Right hindlimb (tissue), 1 donor: ENCODE measurements at regions not wholly inside any gene's neighbourhood (a gene's known extent, or its start where the extent isn't known, plus 50 kb on each side); places are given as distances from the start of the nearest gene placed in this dataset.

Source experiments
- DNase-seq: peaks from one replicate; pipeline ENCODE4 v3.0.0-alpha.2; 2018

- DNase-seq: no peak
These were observed 230.6 kb upstream of the CTNNB1 start for GRCh38 chr3:40968666-40969065.

DNA sequence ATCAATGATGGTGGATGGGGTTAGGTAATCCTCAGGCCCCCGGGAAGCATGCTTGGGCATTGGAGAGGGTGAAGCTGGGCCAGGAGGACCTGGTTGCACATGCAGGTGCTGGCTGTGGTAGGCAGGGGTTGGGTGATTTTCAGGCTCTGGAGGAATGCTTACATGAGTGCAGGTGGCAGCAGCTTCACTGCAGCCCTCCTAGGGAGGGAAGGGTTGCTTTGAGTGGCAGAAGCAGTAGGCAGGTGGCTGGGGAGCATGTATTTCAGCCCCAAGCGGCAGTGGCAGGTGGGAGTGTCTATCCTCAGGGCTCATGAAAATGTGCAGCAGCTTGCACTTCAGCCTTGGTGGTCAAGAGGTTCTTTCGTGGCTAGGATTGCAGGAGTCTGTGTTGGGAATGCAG, 230.0 kb upstream of the CTNNB1 start:
- DNase-seq: no peak

DNA sequence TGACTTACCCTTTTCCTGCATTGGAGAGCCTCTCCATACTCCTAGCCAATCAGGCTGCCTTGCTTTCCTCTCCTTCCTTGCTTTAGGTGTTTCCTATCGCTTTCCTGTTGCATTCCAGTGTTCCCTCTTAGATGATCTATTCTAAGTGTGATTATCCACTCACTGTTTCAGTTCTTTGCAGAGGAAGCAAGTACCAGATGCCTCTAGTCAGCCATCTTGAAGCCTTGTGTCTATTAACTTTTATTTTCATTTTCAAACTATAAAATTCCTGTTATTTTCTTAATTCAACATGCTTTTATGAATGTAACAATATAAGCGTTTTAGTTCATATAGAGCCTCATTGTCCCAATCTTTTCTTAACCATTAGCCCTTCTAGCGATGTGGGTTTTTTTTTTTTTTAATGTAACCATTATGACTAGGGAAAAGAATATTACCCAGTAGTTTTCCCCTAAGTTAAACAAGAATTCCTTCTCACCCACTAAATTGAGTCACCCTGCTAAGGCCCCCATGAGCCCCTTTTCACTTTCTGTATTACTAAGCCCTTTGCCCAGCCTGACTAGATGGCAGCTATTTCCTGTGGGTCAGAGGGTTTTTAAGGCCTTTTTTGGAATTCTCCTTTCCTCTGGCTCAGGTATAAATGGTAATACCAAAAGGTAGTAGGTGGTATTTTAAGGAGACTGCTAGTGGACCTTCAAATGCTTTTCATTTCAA, 229.4 kb upstream of the CTNNB1 start:
- DNase-seq: no peak

DNA sequence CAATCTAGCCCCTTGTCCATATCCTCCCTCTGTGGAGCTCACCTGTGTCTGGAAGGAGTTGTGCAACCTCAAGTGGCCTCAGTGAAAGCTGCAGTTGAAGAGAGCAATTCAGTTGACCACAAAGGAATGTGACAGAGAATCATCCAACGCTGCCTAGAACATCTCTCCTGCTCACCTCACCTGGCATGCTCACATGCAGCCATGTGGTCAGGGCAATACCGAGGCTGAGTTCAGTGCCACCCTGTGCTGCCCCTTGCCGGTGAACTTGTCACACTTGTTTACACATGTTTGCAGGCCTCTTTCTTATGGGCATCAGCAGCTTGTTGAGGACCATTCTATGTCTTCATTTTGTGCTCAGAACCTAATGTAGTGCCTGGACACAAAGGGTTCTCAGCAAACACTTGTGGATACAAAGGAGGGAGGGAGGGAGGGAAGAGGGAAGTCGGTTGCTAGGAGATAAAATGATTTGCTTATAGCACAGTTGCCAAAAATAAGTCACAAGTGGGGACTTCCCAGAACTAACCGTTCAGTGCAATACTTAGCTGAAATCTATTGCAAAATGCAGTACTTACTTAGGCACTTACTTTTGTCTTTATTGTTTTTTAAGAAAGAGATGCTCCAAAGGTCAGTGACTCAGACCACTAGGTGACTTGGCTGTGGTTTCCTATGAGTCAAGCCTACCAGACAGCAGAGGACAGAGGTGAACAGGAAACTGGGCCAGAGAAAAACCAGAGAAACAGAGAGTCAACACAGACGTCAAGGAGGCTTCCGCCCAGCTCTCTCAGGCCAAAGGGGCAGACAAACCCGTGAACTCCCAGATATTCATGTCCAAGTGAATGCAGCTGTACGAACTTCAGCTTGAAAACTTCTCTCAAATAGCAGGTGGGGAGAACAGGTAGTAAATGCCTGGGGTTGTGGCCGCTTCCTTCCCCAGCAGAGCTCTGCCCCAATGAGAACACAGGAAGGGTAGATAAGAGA, 227.8 kb upstream of the CTNNB1 start:
- peak; percentile 73 for DNase-seq

DNA sequence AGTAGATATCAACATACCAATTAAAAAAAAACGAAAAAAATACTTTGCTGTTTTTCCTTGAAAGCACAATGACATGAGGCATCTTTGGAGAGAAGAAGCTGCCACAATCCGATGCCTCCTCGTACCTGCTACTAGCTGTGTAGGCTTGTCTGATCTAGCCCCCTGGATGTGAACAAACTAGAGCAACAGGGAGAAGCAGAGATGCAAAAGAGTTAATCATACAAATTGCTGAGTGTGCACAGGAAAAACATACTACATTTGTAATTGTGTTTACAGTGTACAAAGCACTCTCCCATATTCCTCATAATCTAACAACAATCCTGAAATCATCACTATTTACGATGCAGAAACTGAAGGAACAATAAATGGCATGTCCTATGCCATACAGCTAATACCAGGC, 227.0 kb upstream of the CTNNB1 start:
- no peak for DNase-seq

- DNase-seq: no peak
These were observed 226.2 kb upstream of the CTNNB1 start for GRCh38 chr3:40973141-40973540.

DNA sequence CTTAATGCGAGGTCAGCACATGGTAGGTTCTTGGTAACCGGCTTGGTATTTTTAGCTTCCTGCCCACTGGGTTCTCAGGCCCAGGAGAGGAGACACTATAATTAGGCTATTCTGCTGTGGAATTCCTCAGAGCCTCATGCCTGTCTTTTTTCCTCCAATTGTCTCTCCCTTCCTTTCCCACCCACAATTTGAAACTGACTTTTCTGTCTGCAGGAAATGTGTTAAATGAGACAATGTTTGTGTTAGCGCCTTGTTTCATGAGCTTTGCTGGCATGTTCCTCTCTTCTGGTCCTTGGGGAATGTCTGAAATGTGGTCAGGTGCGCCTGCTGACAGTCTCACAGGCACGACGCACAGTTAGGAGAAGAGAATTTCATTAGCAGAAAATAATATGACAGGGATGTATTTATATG, 223.6 kb upstream of the CTNNB1 start:
- no peak for DNase-seq

- DNase-seq: no peak
These were observed 223.1 kb upstream of the CTNNB1 start for GRCh38 chr3:40976241-40976640.

- DNase-seq: no peak
These were observed 220.9 kb upstream of the CTNNB1 start for GRCh38 chr3:40978442-40978841.

GRCh38 chr3:40979962-40980361, 219.3 kb upstream of the CTNNB1 start:
- DNase-seq: no peak

DNA sequence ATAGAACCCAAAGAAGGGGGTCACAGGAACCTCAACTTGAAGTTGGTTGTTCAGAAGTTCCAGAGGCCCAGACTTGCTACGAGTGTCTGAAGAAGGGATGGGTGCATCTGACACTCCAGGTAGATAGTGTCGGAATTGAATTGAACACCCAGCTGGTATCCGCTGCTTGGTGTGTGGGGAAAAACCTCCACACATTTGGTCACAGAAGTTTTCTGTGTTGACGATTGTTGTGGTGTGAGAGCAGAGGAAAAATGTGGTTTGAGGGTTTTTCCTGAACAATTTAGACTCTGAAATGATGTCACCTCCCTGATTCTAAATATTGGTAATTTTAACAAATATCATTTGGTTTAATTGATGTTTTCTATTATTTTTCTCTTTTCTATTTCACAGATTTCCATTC, 218.8 kb upstream of the CTNNB1 start:
- DNase-seq: no peak

GRCh38 chr3:40985195-40985594, 214.1 kb upstream of the CTNNB1 start:
- DNase-seq: no peak

- no peak for DNase-seq
These were observed 210.8 kb upstream of the CTNNB1 start for GRCh38 chr3:40988468-40988867.

GRCh38 chr3:40989141-40990061, 209.9 kb upstream of the CTNNB1 start:
- DNase-seq: no peak

DNA sequence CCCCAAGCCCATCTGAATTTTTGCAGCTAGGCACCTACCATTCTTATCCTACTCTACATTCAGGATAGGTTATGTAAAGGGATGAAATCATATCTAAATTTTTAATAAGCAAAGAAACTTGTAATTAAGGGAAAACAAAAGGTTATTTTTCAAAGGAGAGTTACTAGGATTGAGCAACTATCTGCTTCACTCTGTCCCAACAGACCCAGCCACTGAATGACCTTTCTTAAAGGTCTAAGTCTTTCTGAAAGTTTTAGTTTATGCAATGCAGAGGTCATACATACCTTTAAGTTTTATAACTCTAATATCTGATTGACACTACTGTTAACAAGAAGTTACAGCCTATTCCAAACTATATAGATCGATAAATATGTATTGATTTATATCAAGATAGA, 209.2 kb upstream of the CTNNB1 start:
- no peak for DNase-seq

DNA sequence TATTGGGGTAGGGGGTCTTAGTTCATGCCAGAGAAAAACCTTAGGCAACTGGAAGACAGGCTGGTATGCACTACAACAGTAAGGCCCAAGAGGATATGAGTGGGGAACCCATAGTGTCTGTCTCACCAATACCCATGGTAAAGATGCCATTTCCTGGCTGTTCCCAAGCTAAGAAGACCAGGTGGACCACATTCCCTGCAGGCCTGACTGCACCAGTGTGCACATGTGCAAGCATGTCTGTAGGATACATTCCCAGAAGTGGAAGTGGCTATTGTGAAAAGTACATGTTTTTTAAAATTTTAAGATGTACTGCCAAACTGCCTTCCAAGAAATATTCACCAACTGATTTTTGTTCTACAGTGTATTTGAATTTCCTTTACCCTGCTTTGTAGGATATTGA, 207.3 kb upstream of the CTNNB1 start:
- no peak for DNase-seq

DNA sequence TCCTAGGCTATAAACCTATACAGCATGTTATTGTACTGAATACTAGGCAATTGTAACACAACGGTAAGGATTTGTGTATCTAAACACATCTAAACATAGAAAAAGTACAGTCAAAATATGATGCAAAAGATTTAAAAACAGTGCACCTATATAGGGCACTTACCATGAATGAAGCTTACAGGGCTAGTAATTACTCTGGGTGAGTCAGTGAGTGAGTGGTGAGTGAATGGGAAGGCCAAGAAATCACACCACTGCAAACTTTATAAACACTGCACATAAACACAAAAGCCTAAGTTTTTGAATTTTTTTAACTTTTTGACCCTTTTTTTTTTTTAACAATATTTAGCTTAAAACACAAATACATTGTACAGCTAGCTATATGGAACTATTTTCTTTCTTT, 204.7 kb upstream of the CTNNB1 start:
- no peak for DNase-seq

GRCh38 chr3:40995271-40995670, 204.0 kb upstream of the CTNNB1 start:
- DNase-seq: no peak

DNA sequence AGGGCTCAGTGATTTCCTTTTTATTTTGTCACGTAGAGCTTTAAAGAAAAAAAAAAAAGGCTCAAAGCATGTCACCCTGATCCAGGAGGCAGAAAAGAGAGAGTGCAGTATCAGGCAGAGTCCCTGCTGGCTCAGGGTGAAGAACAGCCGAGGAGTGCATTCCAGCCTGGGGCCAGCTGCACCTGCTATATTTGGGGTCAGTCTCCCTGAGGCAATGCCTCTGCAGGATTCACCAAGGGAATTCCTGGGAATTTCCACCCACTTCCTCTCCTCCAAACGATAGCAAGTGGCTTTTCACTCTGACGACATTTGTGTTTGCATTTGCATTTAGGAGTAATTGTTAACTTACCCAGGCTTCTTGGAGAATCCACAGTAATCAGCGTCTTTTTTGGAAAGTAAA, 202.9 kb upstream of the CTNNB1 start:
- no peak for DNase-seq

- no peak for DNase-seq
These were observed 202.2 kb upstream of the CTNNB1 start for GRCh38 chr3:40996827-40997710.

- DNase-seq: no peak
These were observed 201.4 kb upstream of the CTNNB1 start for GRCh38 chr3:40997711-40998519.
